ENCODE measurements at regions not wholly inside any gene's neighbourhood (a gene's known extent, or its start where the extent isn't known, plus 50 kb on each side); places are given as distances from the start of the nearest gene placed in this dataset.
A peak's percentile ranks its signal among the peaks of the same experiment; 100 is the strongest.
"Not testable (repeated sequence)": the region's sequence is repeated elsewhere in the genome, so short reads cannot be mapped to it uniquely, and the experiment has no call there.

GRCh38 chr2:189300916-189301315 is 121.4 kb upstream of the COL5A2 start:
- in situ Hi-C loops (cut with HindIII; ENCODE audit: low pct_unique_long_range_greater_than_20kb, low sequenced_read_pairs), result no loop called here
- DNase-seq (ENCODE audit: low read depth, low spot score), result no peak

- in situ Hi-C loops (cut with HindIII; ENCODE audit: low pct_unique_long_range_greater_than_20kb, low sequenced_read_pairs), result no loop called here
- DNase-seq (ENCODE audit: low read depth, low spot score), result no peak
Measured at GRCh38 chr2:189302274-189302948, 122.8 kb upstream of the COL5A2 start.

DNA sequence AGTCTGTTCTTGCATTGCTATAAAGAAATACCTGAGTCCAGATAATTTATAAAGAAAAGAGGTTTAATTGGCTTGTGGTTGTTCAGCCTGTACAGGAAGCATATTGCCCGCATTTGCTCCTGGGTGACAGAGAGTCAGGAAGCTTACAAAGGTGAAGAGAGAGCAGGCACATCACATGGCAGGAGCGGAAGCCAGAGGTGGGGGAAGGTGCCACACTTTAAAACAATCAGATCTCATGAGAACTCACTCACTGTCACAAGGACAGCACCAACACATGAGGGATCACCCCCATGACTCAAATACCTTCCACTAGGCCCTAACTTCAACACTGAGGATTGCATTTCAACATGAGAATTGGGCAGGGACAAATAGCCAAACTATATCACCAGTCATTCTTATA is 124.8 kb upstream of the COL5A2 start:
- in situ Hi-C loops (cut with HindIII; ENCODE audit: low pct_unique_long_range_greater_than_20kb, low sequenced_read_pairs), result no loop called here
- DNase-seq (ENCODE audit: low read depth, low spot score), result peak; percentile 5

DNA sequence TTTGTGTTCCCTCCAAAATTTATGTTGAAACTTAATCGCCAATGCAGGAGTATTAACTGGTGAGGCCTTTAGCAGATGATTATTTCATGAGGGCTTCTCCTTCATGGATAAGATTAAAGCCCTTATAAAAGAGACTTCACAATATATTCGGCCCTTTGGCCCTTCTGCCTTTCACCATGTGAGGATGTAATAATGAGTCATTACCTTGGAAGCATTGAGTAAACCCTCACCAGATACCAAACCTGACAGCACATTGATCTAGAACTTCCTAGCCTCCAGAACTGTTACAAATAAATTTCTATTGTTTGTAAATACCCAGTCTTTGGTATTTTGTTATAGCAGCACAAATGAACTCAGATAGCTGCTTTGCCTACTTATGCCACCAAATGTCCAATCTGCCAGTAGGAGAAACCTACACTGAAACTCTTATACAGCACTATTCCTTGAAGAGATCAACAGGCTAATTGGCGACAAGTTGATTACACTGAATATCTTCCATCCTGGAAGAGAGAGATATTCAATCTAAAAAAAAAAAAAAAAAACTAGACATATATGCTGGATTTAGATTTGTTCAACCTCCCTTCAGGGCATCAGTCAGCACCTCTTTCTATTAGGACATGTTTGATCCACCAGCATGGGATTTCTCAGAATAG is 125.9 kb upstream of the COL5A2 start:
- DNase-seq (ENCODE audit: low read depth, low spot score), result no peak

DNA sequence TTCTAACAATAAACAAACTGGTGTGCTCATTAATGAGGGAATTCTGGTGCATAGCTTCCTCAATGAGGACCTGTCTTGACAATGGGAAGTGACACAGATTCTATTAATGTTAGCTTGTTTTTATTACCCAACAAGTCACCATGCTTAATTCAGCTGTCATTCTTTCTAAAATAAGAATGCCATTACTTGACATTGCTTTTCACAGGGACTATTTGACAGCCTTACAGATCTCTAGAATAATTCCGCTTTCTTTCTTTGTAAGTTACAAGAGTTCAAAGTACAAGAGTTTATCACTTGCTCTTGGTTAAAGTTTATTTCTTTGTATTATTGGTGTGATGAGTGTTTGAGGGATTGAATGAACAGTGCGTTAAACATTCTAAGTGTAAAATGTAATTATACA is 127.0 kb upstream of the COL5A2 start:
- DNase-seq (ENCODE audit: low read depth, low spot score), result no peak
- in situ Hi-C loops (cut with HindIII; ENCODE audit: low pct_unique_long_range_greater_than_20kb, low sequenced_read_pairs), result no loop called here

More for the DNA sequence above, 125.9 kb upstream of the COL5A2 start:
- in situ Hi-C loops (cut with HindIII; ENCODE audit: low pct_unique_long_range_greater_than_20kb, low sequenced_read_pairs), result no loop called here

- DNase-seq (ENCODE audit: low read depth, low spot score), result no peak
- in situ Hi-C loops (cut with HindIII; ENCODE audit: low pct_unique_long_range_greater_than_20kb, low sequenced_read_pairs), result no loop called here
Measured at GRCh38 chr2:189308056-189308790, 128.7 kb upstream of the COL5A2 start.

GRCh38 chr2:189309331-189309730 is 129.8 kb upstream of the COL5A2 start:
- DNase-seq (ENCODE audit: low read depth, low spot score), result no peak

DNA sequence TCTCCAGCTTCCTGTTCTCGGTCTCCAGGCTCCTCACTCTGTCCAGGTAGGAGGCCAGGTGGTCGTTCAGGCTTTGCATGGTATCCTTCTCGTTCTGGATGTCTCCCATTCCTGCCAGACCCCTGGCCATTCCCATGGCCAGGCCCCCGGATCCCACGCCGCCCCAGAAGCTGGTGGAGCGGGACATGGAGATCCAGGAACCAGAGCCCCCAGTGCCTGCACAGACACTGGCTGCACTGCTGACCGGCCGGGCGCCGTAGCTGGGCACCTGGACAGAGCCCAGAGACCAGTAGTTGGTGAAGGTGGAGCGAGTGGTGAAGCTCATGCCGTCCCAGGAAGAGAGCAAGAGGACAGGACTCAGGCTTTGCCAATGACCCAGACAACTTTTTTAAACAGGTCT is 129.1 kb upstream of the WDR75 start:
- DNase-seq (ENCODE audit: low read depth, low spot score), result no peak
- in situ Hi-C loops (cut with HindIII; ENCODE audit: low pct_unique_long_range_greater_than_20kb, low sequenced_read_pairs), result no loop called here

More at GRCh38 chr2:189309331-189309730, 129.8 kb upstream of the COL5A2 start:
- in situ Hi-C loops (cut with HindIII; ENCODE audit: low pct_unique_long_range_greater_than_20kb, low sequenced_read_pairs), result no loop called here

DNA sequence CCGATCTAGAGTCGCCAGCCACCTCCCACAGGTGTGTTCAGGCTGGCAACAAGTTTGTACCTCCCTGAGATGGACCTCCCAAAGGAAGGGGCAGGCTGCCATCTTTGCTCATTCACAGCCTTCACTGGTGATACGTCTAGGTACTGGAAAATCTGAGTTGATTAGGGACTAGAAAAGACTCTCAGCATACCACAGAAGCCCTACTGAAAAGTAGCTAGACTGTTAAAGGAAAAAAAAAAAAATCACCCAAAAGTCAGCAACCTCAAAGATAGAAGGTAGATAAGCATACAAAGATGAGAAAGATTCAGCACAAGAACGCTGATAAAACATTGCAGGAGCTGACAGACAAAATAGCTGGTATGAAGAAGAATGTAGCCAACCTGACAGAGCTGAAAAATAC is 128.6 kb upstream of the WDR75 start:
- no peak for DNase-seq (ENCODE audit: low read depth, low spot score)
- in situ Hi-C loops (cut with HindIII; ENCODE audit: low pct_unique_long_range_greater_than_20kb, low sequenced_read_pairs), result no loop called here

- no peak for DNase-seq (ENCODE audit: low read depth, low spot score)
- in situ Hi-C loops (cut with HindIII; ENCODE audit: low pct_unique_long_range_greater_than_20kb, low sequenced_read_pairs), result no loop called here
Measured at GRCh38 chr2:189318761-189319160, 122.5 kb upstream of the WDR75 start.

GRCh38 chr2:189319424-189319823 is 121.8 kb upstream of the WDR75 start:
- in situ Hi-C loops (cut with HindIII; ENCODE audit: low pct_unique_long_range_greater_than_20kb, low sequenced_read_pairs); DNase-seq (ENCODE audit: low read depth, low spot score): not testable (repeated sequence)

- in situ Hi-C loops (cut with HindIII; ENCODE audit: low pct_unique_long_range_greater_than_20kb, low sequenced_read_pairs), result no loop called here
- no peak for DNase-seq (ENCODE audit: low read depth, low spot score)
Measured at GRCh38 chr2:189327879-189328847, 113.1 kb upstream of the WDR75 start.

GRCh38 chr2:189328848-189329245 is 112.4 kb upstream of the WDR75 start:
- DNase-seq (ENCODE audit: low read depth, low spot score), result no peak
- in situ Hi-C loops (cut with HindIII; ENCODE audit: low pct_unique_long_range_greater_than_20kb, low sequenced_read_pairs), result no loop called here

GRCh38 chr2:189336276-189336975 is 104.8 kb upstream of the WDR75 start:
- in situ Hi-C loops (cut with HindIII; ENCODE audit: low pct_unique_long_range_greater_than_20kb, low sequenced_read_pairs), result no loop called here
- DNase-seq (ENCODE audit: low read depth, low spot score), result no peak

DNA sequence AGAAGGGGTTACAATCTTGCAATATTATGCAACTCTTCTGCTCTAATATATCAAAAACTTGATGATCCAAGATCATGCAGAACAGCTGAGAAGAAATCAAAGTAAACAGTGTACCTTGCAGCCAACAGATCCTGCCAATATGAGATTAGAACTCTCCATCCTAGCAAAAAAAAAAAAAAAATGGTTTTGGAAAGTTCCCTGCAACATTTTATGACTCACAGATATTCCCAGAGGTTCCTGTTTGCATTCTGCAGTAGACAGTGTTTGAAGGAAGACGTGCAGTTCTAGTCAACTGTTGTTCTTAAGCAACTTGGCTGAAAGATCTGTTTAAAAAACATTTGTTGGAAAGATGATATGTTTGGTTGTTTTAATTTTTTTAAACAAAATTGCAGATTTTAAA is 103.6 kb upstream of the WDR75 start:
- in situ Hi-C loops (cut with HindIII; ENCODE audit: low pct_unique_long_range_greater_than_20kb, low sequenced_read_pairs), result no loop called here
- DNase-seq (ENCODE audit: low read depth, low spot score), result no peak

DNA sequence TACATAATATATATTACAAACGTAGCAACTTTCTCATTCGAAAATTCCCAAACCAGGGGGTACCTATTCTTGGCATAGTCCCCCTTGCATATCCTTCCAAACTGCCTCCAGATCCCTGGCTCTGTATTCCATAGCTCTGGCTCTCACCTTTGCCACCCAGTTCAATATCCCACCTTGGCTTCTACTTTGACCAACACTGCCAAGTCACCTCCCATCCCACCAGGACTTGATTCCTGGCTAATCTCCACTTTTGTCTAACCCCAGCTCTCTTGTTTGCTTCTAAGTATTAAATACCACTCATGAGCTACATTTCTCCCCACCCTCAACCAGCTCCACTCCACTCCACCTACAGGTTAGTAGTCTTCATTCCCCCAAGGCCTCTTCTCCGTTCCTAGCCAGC is 103.2 kb upstream of the WDR75 start:
- in situ Hi-C loops (cut with HindIII; ENCODE audit: low pct_unique_long_range_greater_than_20kb, low sequenced_read_pairs), result no loop called here

DNA sequence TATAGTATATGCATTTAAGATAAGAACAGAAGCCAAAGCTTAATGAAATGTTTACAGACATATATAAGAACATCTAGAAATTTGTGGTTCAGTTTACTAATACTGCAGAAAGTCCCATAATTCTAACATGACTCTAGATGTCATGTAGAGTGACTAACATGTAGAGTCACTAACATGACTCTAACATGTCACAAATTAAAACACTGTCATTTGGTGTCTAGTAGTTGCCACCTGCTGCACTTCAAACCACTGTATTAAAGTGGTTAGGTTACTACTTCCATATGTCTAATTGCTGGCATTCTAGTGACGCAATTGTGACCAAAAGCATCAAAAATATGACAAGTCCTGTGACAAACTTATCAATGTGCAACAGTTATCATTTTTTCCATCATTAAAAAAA is 100.2 kb upstream of the WDR75 start:
- DNase-seq (ENCODE audit: low read depth, low spot score), result no peak
- in situ Hi-C loops (cut with HindIII; ENCODE audit: low pct_unique_long_range_greater_than_20kb, low sequenced_read_pairs), result no loop called here

More for the DNA sequence above, 103.2 kb upstream of the WDR75 start:
- no peak for DNase-seq (ENCODE audit: low read depth, low spot score)

All from SK-MEL-5 (cell line).